HG02763 (cell line): ENCODE measurements at regions not wholly inside any gene's neighbourhood (a gene's known extent, or its start where the extent isn't known, plus 50 kb on each side); places are given as distances from the start of the nearest gene placed in this dataset.

Experiments used
- ATAC-seq: cut with Tn5 transposase; IDR thresholded peaks from one replicate; pipeline ENCODE4 v1.9.1; 2021; ENCODE audit warnings: mild to moderate bottlenecking, moderate library complexity; ENCODE audit not compliant: unreplicated experiment

GRCh38 chr5:18985171-18985758 is 1002.7 kb downstream of the CDH18 start:
- ATAC-seq: no peak

- no peak for ATAC-seq
Measured at GRCh38 chr5:18987101-18987500, 1000.9 kb downstream of the CDH18 start.

GRCh38 chr5:18990852-18991251 is 997.1 kb downstream of the CDH18 start:
- ATAC-seq: no peak

DNA sequence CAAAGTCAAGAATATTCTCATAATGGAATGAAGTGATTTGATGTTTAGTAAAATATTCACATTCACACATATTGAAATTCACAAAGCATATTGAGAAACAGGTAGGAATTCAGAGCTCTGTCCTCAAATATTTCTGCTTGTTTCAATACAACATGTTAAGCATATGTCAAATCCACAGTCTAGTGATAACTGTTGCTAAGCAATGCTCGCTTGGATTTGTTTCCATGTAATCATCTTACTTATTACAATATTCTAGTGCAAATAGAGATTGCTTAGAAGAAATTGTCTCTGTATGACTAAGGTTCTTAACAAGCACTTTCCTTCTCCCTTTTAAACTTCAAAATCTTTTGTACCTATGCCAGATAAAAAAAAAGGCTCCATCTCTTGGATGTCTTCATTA is 995.7 kb downstream of the CDH18 start:
- no peak for ATAC-seq

DNA sequence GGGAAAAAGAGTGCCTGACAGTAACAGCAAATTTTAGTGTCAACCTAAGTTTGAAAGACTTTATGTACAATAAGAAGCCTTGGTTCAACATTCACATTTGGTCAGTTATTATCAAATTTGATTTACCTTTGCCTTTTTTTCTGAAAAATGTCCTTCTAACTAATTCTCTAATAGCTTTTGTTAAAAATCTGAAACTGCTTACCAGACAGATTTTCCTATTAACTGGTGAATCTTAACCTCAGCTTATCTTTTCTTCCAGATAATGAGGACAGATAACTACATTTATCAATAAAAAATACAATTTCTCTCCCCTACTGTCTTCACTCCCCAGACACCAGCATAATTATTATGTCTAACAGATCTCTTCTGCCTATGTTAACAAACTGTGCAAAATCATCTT is 988.5 kb downstream of the CDH18 start:
- no peak for ATAC-seq

GRCh38 chr5:19001054-19001453 is 986.9 kb downstream of the CDH18 start:
- no peak for ATAC-seq

- ATAC-seq: no peak
Measured at GRCh38 chr5:19001539-19001938, 986.5 kb downstream of the CDH18 start.

GRCh38 chr5:19002111-19002510 is 985.9 kb downstream of the CDH18 start:
- ATAC-seq: no peak

GRCh38 chr5:19018822-19019221 is 969.2 kb downstream of the CDH18 start:
- ATAC-seq: no peak

DNA sequence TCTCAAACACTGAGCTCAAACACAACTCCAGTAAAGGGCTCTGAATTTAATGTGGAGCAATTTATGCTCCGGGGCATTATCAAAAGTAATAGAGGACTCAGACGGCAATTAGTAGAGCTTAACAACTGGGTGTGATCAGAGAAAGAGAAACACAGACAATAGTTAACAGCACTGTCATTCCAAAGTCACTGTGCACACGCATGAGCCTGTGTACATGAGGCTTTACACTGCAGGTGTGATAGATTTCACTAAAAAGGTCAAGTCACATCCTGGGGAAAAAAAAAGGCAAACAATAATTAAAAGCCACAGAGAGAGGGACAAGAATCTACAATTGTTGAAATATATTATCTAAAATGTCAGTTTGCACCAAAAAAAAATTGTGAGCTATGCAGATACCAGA is 956.5 kb downstream of the CDH18 start:
- ATAC-seq: no peak

DNA sequence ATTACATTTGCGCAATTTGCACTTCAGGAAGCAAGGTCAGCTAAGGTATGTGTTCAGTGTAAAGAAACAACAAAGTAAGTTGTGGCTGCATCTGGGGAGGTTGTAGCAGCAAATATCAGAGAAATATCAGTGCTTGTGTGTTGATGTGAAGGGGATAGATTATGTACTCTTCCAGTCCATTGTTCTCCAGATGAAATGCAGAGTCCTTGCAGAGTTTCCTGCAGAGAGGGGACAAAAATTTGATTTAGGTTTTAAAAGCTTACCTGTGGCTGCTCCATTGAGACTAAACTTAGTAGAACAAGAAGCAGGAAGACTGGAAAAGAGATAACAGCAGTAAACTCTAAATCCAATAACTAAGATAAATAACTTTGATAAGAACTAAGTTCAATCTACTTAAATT is 952.2 kb downstream of the CDH18 start:
- no peak for ATAC-seq

GRCh38 chr5:19042106-19042505 is 945.9 kb downstream of the CDH18 start:
- no peak for ATAC-seq

DNA sequence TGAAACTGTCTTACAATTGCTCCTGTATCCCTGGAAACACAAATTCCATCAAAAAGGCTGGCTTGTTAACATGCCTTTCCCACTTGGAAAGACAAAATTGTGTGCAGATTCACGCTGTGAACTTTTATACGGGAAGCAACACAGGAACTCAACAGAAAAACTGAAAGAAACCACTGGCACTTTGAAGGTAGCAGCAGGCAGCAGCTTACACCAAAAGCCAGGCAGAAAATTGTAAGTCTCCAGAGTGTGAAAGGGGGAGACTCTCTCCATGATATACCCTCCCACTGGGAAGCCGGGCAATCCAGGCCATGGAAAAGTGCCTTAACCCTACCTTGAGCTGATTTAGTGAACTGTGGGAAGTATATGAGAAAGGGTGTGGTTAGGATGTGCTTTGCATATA is 943.7 kb downstream of the CDH18 start:
- no peak for ATAC-seq

DNA sequence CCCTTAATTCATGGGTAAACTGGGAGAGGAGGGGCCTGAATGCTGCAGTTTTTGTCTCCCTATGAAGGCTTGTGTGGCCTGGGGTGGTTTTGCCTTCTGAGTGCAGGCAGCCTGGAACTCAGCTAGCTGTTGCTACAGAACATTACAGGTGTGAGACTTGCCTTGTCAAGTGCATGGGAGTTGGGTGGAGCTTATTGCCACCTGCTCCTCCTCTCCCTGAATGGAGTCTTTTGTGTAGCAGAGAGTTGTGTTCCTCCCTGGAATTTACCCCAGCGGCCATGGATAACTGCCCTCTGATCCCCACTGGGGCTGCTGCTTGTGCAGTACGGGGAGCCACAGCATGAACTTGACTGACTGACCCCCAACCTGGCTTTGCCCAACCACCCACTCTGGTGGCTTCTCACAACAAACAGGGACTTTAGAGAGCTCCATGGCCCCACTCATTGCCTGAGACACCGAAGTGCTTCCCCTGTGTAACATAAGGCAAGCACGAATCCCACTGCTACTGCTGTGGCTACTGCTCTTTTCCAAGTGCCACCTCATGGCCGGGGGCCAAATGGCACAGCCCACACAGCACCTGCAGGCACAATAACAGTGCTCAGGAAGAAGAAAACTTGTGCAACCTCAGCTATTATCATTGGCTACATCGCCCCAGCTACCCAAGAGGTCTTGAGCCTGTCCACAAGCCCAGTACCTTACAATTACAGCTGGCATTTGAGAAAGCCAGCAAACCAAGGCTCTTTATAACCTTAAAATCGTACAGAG is 942.9 kb downstream of the CDH18 start:
- ATAC-seq: no peak

GRCh38 chr5:19047277-19047676 is 940.7 kb downstream of the CDH18 start:
- ATAC-seq: no peak

DNA sequence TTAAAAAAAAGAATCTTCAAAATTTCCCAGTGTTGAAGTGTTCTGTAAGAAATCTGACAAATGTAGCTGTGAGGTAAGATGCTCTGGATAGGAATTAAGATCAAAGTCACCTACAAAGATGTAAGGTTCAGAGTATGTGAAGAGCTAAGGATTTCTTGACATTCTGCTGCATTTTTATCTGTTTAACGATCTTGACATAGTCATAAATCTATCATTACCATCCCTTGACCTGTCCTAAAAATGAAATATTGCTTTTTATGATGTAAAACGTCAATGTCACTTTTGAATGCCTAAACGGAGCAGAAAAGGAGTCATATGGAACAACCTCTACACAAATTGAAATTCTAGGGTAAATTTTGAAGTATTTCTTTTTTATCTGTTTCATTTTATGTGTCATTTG is 939.3 kb downstream of the CDH18 start:
- ATAC-seq: no peak

DNA sequence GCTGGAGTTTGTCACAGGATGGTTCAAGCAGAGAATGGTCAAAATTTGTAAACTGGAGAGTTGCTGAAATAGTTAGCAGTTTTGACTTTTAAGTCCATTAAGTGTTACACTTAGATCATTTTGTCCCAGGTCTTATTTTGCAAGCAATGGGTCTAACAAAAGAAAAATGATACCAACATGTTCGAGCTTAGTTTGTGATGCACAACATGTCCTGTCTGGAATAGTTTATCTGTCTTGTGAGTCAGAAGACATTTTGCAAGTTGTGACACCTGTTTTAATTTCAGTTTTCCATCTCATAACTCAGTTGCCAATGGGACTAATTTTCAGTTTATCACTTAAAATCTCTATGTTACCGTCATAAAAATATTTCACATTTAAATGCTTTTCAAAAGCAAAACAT is 929.8 kb downstream of the CDH18 start:
- ATAC-seq: no peak

- ATAC-seq: no peak
Measured at GRCh38 chr5:19064094-19064493, 923.9 kb downstream of the CDH18 start.

- no peak for ATAC-seq
Measured at GRCh38 chr5:19067741-19068140, 920.3 kb downstream of the CDH18 start.

DNA sequence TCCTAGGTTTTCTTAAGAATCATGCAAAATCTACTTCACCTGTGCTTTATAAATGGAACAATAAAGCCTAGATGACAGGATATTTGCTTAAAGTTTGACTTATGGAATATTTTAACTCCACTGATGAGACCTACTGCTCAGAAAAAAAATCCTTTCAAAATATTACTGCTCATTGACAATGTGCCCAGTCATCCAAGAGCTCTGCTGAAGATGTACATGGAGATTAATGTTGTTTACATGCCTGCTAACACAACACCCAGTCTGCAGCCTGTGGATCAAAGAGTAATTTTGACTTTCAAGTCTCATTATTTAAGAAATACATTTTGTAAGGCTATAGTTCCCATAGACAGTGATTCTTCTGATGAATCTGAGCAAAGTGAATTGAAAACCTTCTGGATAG is 889.6 kb downstream of the CDH18 start:
- ATAC-seq: no peak

- no peak for ATAC-seq
Measured at GRCh38 chr5:19099195-19099594, 888.8 kb downstream of the CDH18 start.

DNA sequence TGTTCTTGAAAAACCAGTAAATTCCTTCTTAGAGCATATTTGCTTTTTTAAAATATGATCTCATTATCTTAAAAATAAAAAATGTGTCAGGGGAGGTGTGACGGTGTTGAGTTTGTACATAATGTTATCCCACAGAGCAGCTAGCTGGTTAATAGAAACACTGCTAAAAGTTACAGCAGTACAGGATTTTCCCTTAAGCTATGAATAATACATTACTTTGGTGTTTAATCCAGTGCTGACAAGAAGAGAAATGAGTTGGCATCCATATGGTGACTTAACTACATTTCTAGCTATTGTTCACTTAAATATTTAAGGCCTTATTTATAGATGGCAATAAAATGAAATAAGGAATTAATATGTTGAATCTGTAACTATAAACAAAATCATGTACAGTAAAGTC is 883.1 kb downstream of the CDH18 start:
- no peak for ATAC-seq

- ATAC-seq: no peak
Measured at GRCh38 chr5:19122923-19123322, 865.1 kb downstream of the CDH18 start.
